ENCODE measurements at regions not wholly inside any gene's neighbourhood (a gene's known extent, or its start where the extent isn't known, plus 50 kb on each side); places are given as distances from the start of the nearest gene placed in this dataset.
"Not testable (repeated sequence)": the region's sequence is repeated elsewhere in the genome, so short reads cannot be mapped to it uniquely, and the experiment has no call there.

GRCh38 chr20:30405061-30405460, 852.4 kb upstream of the DEFB115 start:
- not testable (repeated sequence) for DNase-seq

GRCh38 chr20:30405585-30405984, 851.9 kb upstream of the DEFB115 start:
- DNase-seq = not testable (repeated sequence)

GRCh38 chr20:30406370-30406769, 851.1 kb upstream of the DEFB115 start:
- not testable (repeated sequence) for DNase-seq

- no peak for DNase-seq
Observed at GRCh38 chr20:30412972-30413371, 844.5 kb upstream of the DEFB115 start.

- DNase-seq = not testable (repeated sequence)
Observed at GRCh38 chr20:30417387-30417786, 840.1 kb upstream of the DEFB115 start.

GRCh38 chr20:30418378-30418777, 839.1 kb upstream of the DEFB115 start:
- DNase-seq = not testable (repeated sequence)

GRCh38 chr20:30419466-30419865, 838.0 kb upstream of the DEFB115 start:
- DNase-seq = no peak

GRCh38 chr20:30419871-30420420, 837.5 kb upstream of the DEFB115 start:
- DNase-seq = not testable (repeated sequence)

All from CD4-positive, alpha-beta T cell treated with Interleukin-12 subunit alpha and Interleukin-12 subunit beta, for 1 hour (primary cell).